HuH-7 (cell line): ENCODE measurements at regions not wholly inside any gene's neighbourhood (a gene's known extent, or its start where the extent isn't known, plus 50 kb on each side); places are given as distances from the start of the nearest gene placed in this dataset.
"Not testable (repeated sequence)": the region's sequence is repeated elsewhere in the genome, so short reads cannot be mapped to it uniquely, and the experiment has no call there.

ENCODE experiments used
- DNase-seq: peaks from one replicate; pipeline ENCODE4 v3.0.0; 2011; ENCODE audit warnings: low spot score

DNA sequence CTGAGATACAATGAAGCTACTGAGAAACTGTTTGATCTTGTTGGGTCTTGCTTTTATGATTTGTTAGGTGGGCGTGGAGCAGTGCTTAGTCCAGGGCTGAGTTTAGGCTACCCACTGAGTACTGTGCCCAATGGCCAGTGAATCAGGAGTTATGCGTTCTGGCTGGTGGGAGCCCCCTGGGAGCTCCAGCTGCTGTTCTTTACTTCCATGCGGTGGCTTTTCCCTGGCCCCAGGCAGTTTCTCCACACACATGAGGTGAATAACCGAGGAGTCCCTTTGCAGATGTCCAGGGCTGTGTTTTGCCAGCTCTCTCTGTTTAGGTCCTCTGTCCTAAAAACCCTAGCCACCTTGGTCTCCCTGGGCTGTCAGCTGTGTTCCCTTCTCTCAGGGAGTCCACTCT lies 106.5 kb downstream of the KLF13 start:
- DNase-seq, result no peak

- DNase-seq, result no peak
Observed at GRCh38 chr15:31433574-31433973, 106.9 kb downstream of the KLF13 start.

- no peak for DNase-seq
Observed at GRCh38 chr15:31434275-31434587, 107.6 kb downstream of the KLF13 start.

- DNase-seq, result no peak
Observed at GRCh38 chr15:31434588-31435260, 108.1 kb downstream of the KLF13 start.

DNA sequence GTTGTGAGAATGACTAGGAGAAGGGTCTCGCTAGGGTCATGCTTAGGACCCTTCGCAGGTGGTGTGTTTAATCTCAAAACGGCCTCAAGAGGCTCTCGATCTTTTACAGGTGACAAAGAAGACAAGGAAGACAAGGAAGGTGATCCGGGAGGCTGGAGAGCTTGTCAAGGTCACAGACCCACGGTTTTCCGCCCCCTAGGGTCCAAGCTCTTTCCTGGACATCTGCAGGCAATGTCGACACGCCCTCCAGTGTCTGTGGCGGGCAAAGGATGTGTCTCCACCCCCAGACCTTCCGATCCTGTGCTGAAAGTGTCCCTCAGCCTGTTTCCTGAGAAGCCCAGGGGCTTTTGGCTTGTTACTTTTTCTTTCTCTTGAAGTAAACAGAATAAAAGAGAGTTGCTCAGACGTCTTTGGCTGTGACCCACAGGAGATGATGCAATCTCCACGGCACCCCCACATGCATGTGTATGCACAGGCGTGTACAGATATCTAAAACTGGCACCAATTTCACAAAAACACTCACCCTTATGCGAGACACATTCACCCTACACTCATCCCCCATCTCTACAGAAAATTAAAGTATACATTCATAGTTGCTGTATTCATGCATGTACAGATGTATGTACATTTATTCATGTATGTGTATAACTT lies 108.8 kb downstream of the KLF13 start:
- DNase-seq, result peak; percentile 82

DNA sequence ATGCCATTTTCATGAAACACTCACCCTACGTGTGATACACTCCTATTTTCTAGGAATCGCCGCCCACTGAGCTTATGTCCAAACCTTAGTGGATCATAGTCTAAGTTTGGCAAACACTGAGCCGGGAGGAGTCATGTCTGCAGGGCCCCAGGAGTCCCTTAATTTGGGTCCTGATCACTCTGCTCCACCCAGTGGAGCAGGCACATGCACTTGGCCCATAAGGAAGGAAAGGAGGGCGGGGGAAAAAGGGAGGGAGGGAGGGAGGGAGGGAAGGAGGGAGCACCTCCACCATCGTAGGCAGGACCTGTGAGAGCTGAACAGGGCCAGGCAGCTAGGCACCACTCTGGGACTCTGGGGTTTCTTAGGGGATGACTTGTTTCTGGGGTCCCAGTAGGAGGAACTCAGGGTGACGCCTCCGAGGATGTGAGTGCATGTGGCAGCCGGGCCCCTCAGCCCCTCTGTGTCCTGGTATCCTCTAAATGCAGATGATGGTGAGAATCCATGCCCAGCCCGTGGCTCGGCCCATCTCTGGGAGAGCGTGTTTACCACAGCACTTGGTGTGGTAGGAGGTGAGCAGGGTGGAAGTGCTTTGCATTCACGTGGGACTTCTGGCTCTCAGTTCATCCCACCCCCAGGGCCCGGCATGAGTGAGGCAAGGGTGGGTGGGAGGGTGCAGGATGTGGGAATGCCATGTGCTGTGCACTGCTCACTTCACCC lies 109.4 kb downstream of the KLF13 start:
- DNase-seq, result no peak

- DNase-seq, result no peak
Observed at GRCh38 chr15:31437686-31438085, 111.1 kb downstream of the KLF13 start.

DNA sequence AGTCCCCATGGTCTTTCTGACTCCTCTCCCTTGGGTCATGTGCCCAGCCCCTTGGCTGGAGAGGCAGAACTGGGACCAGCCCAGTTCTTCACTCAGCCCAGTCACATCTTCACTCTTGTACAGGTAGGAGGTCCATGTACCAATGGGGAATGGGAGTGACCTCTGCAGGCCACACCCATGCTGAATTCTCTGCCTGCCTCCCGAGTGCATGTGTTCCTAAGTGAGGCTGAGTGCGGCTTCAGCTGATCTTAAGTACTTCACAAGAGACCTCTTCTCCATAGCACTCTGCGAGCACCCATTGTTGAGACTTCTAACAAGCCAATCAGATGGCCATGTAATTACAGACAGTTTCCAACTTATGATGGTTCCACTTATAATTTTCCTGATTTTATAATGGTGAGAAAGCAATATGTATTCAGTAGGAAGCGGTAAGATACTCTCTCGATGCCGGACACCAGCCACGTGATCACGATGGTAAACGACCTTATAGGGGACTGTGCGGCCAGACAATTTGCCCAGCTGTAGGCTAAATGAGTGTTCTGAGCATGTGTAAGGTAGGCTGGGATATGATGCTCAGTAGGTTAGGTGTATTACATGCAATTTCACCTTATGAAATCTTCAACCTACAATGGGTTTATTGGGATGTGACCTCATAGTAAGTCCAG lies 112.1 kb downstream of the KLF13 start:
- no peak for DNase-seq

DNA sequence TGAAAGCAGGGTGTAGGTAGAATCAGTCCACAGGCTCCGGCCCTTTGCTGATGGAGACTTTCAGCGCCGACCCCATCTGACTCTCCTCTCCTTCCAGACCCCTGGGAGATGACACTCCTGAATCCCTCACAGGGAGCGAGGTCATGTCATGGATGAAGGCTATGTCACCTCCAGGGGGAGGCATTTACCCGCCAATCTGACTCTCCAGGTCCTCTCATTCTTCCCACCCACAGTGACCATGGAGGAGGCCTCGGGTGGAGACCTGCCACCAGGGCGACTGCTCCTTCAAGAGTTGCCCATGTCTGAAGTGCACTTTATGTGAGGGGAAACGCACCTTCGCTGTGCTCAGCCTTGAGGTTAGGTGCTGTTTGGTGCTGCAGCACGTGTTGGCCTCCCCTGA lies 112.7 kb downstream of the KLF13 start:
- peak; percentile 69 for DNase-seq

GRCh38 chr15:31440216-31440615 lies 113.6 kb downstream of the KLF13 start:
- not testable (repeated sequence) for DNase-seq

DNA sequence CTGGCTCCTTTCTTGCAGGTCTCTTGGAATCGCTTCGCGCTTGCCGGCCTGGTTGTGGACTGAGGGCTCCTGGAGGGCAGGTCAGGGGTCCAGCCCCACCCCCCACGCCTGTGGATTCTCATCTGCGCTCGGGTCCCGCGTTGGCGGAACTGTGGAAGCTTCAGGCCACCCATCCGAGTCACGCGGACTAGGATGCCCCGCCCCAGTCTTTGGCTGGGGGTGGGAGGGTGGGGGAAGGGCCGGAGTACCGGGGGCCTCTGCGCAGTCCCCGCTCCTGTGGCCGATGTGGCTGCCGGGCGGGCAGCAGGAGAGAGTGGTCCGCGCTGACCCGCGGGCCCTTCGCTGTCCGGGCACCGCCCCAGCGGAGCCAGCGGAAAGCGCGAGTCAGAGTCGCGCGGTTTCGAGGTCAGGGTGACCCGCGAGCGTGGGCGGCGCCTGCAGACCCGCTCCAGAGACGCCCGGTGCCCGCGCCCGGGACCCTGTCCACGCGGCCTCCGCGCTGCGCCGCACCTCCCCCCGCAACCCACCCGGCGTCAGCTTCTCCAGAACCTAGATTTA lies 114.2 kb downstream of the KLF13 start:
- DNase-seq, result no peak

DNA sequence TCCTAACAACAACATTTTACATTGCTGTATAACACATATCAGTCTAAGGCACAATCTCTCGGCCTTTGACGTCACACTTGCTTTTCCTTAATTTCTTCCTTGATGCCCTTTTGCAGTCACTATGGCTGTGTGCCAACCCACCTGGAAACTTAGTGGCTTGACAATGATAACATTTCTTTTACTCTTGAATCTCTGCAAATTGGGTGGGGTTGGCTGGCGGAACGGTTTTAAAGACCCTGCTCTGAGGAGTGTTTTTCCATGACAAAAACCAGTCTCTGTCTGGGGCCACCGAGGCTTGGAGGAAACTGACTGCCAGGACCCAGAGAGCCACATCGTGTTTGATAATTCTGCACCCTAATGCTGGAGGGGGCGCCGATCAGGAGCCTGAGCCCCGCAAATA lies 115.6 kb downstream of the KLF13 start:
- DNase-seq, result no peak

DNA sequence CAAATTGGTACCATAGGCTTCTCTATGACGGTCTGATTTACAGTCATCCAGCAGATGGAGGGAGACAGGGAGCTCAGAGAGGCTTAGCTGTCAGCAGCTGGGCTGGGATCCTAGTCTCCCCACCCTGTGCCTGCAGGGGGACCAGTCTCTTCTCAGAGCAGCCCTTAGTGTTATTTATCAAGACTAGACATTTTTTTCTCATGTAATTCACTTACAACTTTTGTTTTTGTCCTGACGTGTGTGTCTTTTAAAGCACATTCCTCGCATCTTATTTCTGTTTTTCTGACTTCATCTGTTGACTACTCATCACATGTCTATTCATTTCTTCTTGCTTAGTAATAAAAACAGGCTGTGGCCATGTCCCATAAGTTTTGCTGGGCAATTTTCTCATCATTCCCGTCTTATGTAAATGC lies 116.1 kb downstream of the KLF13 start:
- peak; percentile 37 for DNase-seq

DNA sequence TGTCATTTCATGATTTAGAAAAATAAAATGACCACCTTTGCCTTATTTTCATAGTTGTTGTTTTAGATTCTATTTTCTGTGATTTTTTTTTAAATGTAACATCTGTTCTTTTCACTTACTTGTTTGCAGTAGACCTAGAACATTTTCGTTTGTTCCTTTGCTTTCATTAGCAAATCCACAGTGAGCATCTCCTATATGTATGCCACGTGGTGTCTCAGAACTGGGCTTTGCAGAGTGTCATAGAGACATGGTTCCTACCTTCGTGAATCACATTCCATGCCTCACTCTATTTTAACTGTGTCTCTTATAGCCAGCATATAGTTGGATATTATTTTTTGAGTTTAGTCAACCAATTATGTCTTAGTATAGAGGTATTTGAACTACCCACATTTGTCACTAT lies 118.2 kb downstream of the KLF13 start:
- DNase-seq, result no peak

DNA sequence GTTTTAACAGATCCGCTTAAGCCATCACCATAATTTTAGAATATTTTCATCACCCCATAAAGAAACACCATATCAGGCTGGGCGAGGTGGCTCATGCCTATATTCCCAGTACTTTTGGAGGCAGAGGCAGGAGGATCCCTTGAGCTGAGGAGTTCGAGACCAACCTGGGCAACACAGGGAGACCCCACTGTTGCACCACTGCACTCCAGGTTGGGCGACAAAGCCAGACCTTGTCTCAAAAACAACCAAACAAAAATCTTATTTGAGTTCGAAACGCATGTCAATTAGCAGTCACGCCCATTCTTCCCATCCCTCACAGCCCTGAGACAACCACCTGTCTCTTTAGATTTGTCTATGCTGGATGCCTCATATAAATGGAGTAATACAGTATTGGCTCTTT lies 119.9 kb downstream of the KLF13 start:
- DNase-seq, result no peak

DNA sequence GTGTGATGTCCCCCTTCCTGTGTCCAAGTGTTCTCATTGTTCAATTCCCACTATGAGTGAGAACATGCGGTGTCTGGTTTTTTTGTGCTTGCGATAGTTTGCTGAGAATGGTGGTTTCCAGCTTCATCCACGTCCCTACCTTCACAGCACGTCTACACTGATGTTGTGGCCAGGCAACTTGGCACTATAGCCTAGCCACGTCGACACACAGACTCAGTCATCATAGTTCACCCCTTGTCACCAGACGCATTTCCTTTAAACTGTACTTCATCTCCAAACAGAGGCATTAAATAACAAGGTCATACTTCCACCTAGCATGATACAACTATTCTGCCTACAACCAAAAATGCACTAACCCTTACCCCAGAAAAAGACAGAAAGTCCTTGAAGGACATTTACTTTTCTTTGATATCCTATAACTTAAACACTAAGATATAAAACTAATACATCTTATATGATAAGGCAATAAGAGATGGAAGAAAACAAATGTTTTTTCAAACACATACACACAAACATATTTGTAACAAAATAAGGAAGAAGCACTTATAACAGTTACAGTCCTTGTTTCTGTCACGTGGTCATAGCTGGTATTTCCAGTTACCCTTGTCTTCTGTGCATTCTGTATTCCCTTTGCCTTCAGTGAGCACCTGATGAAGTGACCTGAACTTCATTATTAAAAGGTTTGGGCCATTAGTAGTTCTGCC lies 121.4 kb downstream of the KLF13 start:
- no peak for DNase-seq

DNA sequence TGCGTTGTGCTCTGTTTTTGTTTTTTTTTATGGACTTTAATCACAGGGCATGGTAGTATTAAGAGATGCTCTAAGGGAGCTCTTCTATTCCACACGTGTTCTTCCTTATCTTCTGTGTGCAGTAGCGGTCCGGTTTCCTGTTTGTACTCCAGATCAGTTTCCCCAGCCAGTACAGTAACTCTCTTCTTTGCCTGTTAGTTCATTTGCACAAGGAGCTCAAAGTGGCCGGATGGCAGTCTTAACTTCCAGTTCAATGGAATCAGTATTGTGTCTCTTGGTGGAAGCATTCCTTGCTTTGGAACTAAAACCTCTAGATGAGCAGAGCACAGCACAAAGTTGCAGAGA lies 122.0 kb downstream of the KLF13 start:
- DNase-seq, result no peak

GRCh38 chr15:31452595-31453557 lies 126.2 kb downstream of the KLF13 start:
- no peak for DNase-seq

GRCh38 chr15:31453558-31454318 lies 127.1 kb downstream of the KLF13 start:
- no peak for DNase-seq

GRCh38 chr15:31455499-31455898 lies 128.9 kb downstream of the KLF13 start:
- no peak for DNase-seq
